ENCODE measurements at regions not wholly inside any gene's neighbourhood (a gene's known extent, or its start where the extent isn't known, plus 50 kb on each side); places are given as distances from the start of the nearest gene placed in this dataset.

DNA sequence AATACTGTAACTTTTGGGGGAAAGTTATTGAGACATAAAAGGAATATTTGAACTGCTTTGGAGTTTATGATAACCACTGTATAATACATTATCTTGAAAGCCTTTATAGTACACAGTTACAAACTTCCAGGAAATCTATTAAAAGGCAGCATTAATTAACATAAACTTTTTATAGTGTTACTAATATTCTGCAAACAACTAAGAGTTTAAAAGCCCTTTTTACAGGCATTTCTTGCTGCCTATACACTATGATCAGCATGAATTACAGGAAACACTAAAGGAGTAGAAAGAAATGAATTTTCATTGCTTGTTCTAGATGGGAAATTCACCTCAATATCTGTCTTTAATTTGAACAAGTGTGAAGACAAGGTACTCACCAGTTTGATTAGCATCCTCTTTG lies 252.3 kb upstream of the ZFP64 start:
- intact Hi-C loops (cut with DNase I), result no loop called here

DNA sequence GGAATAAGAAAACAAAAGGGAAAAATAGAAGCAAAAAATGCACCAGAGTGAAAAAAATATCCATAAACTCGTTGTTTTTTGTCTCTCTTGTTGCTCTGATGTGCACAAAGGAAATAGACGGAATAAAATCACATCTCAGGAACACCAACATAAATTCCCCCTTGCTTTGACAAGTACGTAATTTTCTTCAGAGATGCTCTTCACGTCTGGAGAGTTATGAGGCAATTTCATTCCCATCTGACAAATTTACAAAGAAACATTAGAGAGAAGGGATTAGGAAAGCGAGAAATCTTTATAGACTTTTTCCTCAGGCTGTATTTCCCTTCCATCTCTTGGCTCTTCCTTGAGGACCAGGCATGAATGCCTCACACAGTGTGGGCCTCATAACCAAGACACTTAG lies 250.1 kb upstream of the ZFP64 start:
- 62 to 72% methylated on average over 5 of the region's 5 CpGs for WGBS, 2 donors
- TF ChIP-seq POLR2A (IDR thresholded peaks at IDR 0.05) (no peak), POLR2AphosphoS5 (IDR thresholded peaks at IDR 0.05) (no peak), EP300 (IDR thresholded peaks at IDR 0.05) (no peak)
- TF ChIP-seq, protein P1, sequence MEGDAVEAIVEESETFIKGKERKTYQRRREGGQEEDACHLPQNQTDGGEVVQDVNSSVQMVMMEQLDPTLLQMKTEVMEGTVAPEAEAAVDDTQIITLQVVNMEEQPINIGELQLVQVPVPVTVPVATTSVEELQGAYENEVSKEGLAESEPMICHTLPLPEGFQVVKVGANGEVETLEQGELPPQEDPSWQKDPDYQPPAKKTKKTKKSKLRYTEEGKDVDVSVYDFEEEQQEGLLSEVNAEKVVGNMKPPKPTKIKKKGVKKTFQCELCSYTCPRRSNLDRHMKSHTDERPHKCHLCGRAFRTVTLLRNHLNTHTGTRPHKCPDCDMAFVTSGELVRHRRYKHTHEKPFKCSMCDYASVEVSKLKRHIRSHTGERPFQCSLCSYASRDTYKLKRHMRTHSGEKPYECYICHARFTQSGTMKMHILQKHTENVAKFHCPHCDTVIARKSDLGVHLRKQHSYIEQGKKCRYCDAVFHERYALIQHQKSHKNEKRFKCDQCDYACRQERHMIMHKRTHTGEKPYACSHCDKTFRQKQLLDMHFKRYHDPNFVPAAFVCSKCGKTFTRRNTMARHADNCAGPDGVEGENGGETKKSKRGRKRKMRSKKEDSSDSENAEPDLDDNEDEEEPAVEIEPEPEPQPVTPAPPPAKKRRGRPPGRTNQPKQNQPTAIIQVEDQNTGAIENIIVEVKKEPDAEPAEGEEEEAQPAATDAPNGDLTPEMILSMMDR (IDR thresholded peaks at IDR 0.05), result no peak
- Histone ChIP-seq H3K27me3 (no peaks in the 10 kb centered on the region), H3K4me3 (no peak overlapping the region), H3K27ac (no peak overlapping the region), H3K4me1 (no peaks in the 10 kb centered on the region), H3K36me3 (no peaks in the 10 kb centered on the region), H3K9me3 (no peaks in the 10 kb centered on the region)
- DNase-seq, result no peak
- intact Hi-C loops (cut with DNase I), result no loop called here

More for the DNA sequence above, 252.3 kb upstream of the ZFP64 start:
- no peak overlapping the region for H3K27ac ChIP-seq
- H3K4me1 ChIP-seq, result no peaks in the 10 kb centered on the region
- no peaks in the 10 kb centered on the region for H3K9me3 ChIP-seq
- H3K36me3 ChIP-seq, result no peaks in the 10 kb centered on the region
- no peak for DNase-seq
- no peak for TF ChIP-seq POLR2AphosphoS5 (IDR thresholded peaks at IDR 0.05)
- no peak for TF ChIP-seq EP300 (IDR thresholded peaks at IDR 0.05)
- TF ChIP-seq, protein P1 (IDR thresholded peaks at IDR 0.05), result no peak
- no peak for TF ChIP-seq POLR2A (IDR thresholded peaks at IDR 0.05)
- no peaks in the 10 kb centered on the region for H3K27me3 ChIP-seq
- no peak overlapping the region for H3K4me3 ChIP-seq

DNA sequence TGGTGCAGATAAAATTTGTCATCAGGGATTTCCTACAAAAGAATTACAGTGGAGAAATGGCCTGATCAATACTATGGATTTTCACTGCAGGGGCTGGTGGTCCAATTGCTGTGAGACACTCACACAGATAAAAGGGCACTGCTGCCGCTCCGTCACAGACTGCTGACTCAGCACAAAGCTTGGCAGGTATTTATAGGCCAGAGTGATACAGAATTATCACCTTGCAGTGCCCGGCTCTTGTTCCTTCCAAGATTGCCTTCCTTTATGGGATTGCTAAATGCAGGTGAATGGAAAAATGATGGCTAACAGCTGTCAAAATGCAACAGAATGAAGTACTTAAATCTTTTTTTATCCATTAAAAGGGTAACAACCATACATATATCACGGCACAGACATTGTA lies 247.8 kb upstream of the ZFP64 start:
- H3K27me3 ChIP-seq, result no peaks in the 10 kb centered on the region
- no peaks in the 10 kb centered on the region for H3K9me3 ChIP-seq
- no peak overlapping the region for H3K4me3 ChIP-seq
- 54 to 81% methylated on average over 4 of the region's 4 CpGs for WGBS, 2 donors
- H3K27ac ChIP-seq, result no peak overlapping the region
- H3K36me3 ChIP-seq, result no peaks in the 10 kb centered on the region
- TF ChIP-seq, protein P1 (IDR thresholded peaks at IDR 0.05), result no peak
- no peak for TF ChIP-seq POLR2AphosphoS5 (IDR thresholded peaks at IDR 0.05)
- no peak for TF ChIP-seq EP300 (IDR thresholded peaks at IDR 0.05)
- no peak for TF ChIP-seq POLR2A (IDR thresholded peaks at IDR 0.05)
- H3K4me1 ChIP-seq, result no peaks in the 10 kb centered on the region
- intact Hi-C loops (cut with DNase I), result no loop called here
- DNase-seq, result no peak

DNA sequence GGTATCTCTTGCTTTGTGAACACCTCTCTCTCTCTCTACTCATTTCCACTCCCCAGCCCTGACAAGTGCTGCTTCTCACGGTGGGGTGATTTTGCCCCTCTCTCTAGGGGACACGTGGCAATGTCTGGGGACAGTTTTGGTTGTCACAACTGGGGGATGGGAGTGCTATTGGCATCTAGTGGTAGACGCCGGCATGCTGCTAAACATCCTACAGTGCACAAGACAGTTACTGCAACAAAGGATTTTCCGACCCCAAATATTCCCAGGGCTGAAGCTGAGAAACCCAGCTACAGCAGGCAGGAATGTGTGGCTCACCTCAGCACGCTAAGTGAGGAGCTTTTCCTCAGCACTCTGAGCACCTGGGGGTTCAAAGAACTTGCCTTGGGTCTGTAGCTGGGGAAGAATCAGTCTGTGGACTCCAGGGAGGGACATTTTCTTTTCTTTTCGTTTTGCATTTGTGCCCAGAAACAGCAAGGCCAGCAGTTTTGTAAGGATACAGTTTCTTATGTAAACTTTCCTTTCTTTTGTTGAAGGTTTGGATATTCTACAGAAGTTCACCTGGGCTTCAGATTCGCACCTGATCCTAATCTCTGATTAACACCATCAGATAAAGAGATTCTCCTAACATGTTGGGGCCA lies 246.9 kb upstream of the ZFP64 start:
- H3K36me3 ChIP-seq, result no peaks in the 10 kb centered on the region
- intact Hi-C loops (cut with DNase I), result no loop called here
- DNase-seq, result no peak
- H3K27ac ChIP-seq, result no peak overlapping the region
- TF ChIP-seq EP300 (IDR thresholded peaks at IDR 0.05), result no peak
- 42 to 50% methylated on average over 8 of the region's 8 CpGs for WGBS, 2 donors
- H3K27me3 ChIP-seq, result no peaks in the 10 kb centered on the region
- H3K4me1 ChIP-seq, result no peaks in the 10 kb centered on the region
- no peaks in the 10 kb centered on the region for H3K9me3 ChIP-seq
- H3K4me3 ChIP-seq, result no peak overlapping the region

- DNase-seq, result no peak
- intact Hi-C loops (cut with DNase I), result no loop called here
- H3K4me3 ChIP-seq, result no peak overlapping the region
- no peaks in the 10 kb centered on the region for H3K4me1 ChIP-seq
- 91 to 93% methylated on average over 5 of the region's 5 CpGs for WGBS, 2 donors
- H3K9me3 ChIP-seq, result no peaks in the 10 kb centered on the region
- H3K36me3 ChIP-seq, result no peaks in the 10 kb centered on the region
- no peaks in the 10 kb centered on the region for H3K27me3 ChIP-seq
- H3K27ac ChIP-seq, result no peak overlapping the region
- TF ChIP-seq POLR2AphosphoS5 (IDR thresholded peaks at IDR 0.05) (no peak), EP300 (IDR thresholded peaks at IDR 0.05) (no peak), POLR2A (IDR thresholded peaks at IDR 0.05) (no peak)
- TF ChIP-seq, protein P1 (IDR thresholded peaks at IDR 0.05), result no peak
Observed at GRCh38 chr20:52434453-52434852, 242.9 kb upstream of the ZFP64 start.
